Activated B cell treated with CpG ODN at 0.5 μM for 24 hours (primary cell): ENCODE measurements at regions not wholly inside any gene's neighbourhood (a gene's known extent, or its start where the extent isn't known, plus 50 kb on each side); places are given as distances from the start of the nearest gene placed in this dataset.

ENCODE experiments used
- ATAC-seq: fragments of 200-7000 bp; cut with Tn5 transposase; one replicate; pipeline ENCODE4 v1.10.0; 2021; ENCODE audit warnings: low read depth, mild to moderate bottlenecking, moderate library complexity
- CTCF ChIA-PET: fragments of 350-600 bp; sonication (Branson Sonifier 250); formaldehyde crosslinking; loops from one replicate; lab custom pipeline; 2021; ENCODE audit warnings: antibody characterized with exemption; lab: Charles Lee
- POLR2A ChIA-PET: fragments of 350-600 bp; sonication (Branson Sonifier 250); formaldehyde crosslinking; loops from one replicate; lab custom pipeline; 2021; ENCODE audit warnings: antibody characterized with exemption; lab: Charles Lee
- DNase-seq: peaks from one replicate; pipeline ENCODE4 v3.0.0; 2022
- H3K27ac Mint-ChIP-seq: one replicate; pipeline ENCODE4 v1.8.0; 2020; ENCODE audit warnings: mixed read lengths
- H3K27me3 Mint-ChIP-seq: one replicate; pipeline ENCODE4 v1.8.0; 2021; ENCODE audit warnings: mixed read lengths
- H3K36me3 Mint-ChIP-seq: one replicate; pipeline ENCODE4 v1.8.0; 2021; ENCODE audit warnings: low read depth, mixed read lengths
- H3K4me1 Mint-ChIP-seq: one replicate; pipeline ENCODE4 v1.8.0; 2021; ENCODE audit warnings: mixed read lengths
- H3K4me3 Mint-ChIP-seq: one replicate; pipeline ENCODE4 v1.8.0; 2020; ENCODE audit warnings: mild to moderate bottlenecking, mixed read lengths
- H3K9me3 Mint-ChIP-seq: one replicate; pipeline ENCODE4 v1.8.0; 2020; ENCODE audit warnings: mixed read lengths
- intact Hi-C: fragments of 100-400 bp; cut with micrococcal nuclease; formaldehyde crosslinking; loops from one replicate; pipeline ENCODE4 v1.15.1; 2024
- TF ChIP-seq, protein P1 (sequence below): fragments of 200-600 bp; IDR thresholded peaks from one replicate; pipeline ENCODE4 v1.8.0; 2022; ENCODE audit warnings: antibody characterized with exemption, mild to moderate bottlenecking

DNA sequence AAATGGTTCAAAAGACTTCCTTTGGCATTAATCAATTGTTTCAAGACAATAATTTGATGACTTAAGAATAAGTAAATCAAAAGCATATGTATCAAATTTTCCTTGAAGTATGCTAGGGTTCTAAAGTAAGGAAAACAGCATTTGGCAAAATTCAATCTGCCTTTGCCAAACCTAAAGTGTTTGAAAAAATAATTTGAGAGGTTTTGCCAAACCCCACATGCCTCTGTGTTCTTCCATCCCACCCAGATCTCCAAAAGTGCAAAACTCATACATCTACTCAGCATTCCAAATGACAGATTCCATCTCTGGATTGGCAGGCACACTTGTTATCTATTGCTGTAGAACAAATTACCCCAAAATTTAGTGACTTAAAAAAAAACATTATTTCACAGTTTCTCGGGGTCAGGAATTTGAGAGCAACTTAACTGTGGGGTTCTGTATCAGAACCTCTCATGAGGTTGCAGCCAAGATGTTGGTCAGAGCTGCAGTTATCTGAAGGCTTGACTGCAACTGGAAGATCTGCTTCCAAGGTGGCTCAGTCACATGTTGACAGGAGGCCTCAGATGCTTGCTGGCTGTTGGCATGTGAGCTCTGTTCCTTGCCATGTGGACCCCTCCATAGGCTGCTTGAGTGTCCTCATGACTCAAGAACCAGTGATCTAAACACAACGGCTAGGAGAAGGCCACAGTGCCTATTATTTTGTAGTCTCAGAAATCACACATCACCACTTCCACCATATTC lies 100.6 kb upstream of the ARHGAP42 start:
- Mint-ChIP-seq H3K27ac (no peak overlapping the region), H3K36me3 (no peaks in the 10 kb centered on the region), H3K4me1 (no peaks in the 10 kb centered on the region), H3K27me3 (peaks cover 11% of the 10 kb centered on the region), H3K4me3 (no peak overlapping the region), H3K9me3 (no peaks in the 10 kb centered on the region)
- intact Hi-C loops: no loop called here
- ChIA-PET POLR2A (no interaction called here), CTCF (no interaction called here)
- no peak for DNase-seq
- TF ChIP-seq, protein P1, sequence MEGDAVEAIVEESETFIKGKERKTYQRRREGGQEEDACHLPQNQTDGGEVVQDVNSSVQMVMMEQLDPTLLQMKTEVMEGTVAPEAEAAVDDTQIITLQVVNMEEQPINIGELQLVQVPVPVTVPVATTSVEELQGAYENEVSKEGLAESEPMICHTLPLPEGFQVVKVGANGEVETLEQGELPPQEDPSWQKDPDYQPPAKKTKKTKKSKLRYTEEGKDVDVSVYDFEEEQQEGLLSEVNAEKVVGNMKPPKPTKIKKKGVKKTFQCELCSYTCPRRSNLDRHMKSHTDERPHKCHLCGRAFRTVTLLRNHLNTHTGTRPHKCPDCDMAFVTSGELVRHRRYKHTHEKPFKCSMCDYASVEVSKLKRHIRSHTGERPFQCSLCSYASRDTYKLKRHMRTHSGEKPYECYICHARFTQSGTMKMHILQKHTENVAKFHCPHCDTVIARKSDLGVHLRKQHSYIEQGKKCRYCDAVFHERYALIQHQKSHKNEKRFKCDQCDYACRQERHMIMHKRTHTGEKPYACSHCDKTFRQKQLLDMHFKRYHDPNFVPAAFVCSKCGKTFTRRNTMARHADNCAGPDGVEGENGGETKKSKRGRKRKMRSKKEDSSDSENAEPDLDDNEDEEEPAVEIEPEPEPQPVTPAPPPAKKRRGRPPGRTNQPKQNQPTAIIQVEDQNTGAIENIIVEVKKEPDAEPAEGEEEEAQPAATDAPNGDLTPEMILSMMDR: no peak
- ATAC-seq: no peak

GRCh38 chr11:100592619-100593260 lies 94.3 kb upstream of the ARHGAP42 start:
- ChIA-PET CTCF (no interaction called here), POLR2A (no interaction called here)
- Mint-ChIP-seq H3K4me1 (no peaks in the 10 kb centered on the region), H3K27ac (no peak overlapping the region), H3K36me3 (no peaks in the 10 kb centered on the region), H3K9me3 (no peaks in the 10 kb centered on the region), H3K4me3 (no peak overlapping the region), H3K27me3 (peaks cover 16% of the 10 kb centered on the region)
- intact Hi-C loops: no loop called here
- DNase-seq: no peak
- ATAC-seq: no peak
- TF ChIP-seq, protein P1: no peak

DNA sequence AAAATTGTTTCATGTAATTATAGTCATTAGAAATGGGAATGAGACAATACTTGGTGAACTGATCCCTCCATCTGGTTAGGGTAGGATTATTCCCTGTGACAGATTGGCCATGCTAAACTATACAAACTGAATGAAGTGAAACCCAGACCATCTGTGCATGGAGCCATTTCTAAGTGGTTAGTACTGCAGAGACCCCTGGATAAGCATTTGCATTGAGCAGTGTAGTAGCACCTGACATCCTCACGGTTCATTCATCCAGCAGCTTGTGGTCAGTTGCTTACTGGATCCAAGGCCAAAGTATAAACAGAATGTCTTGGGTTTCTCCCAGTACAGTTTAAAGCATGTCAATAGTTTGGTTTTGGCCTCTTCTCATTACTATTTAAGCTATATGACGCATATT lies 93.8 kb upstream of the ARHGAP42 start:
- H3K4me1 Mint-ChIP-seq: no peaks in the 10 kb centered on the region
- no peak for ATAC-seq
- no peak overlapping the region for H3K4me3 Mint-ChIP-seq
- H3K36me3 Mint-ChIP-seq: no peaks in the 10 kb centered on the region
- TF ChIP-seq, protein P1: no peak
- no peak overlapping the region for H3K27ac Mint-ChIP-seq
- intact Hi-C loops: no loop called here
- peaks cover 16% of the 10 kb centered on the region for H3K27me3 Mint-ChIP-seq
- H3K9me3 Mint-ChIP-seq: no peaks in the 10 kb centered on the region
- POLR2A ChIA-PET: no interaction called here
- no peak for DNase-seq
- CTCF ChIA-PET: no interaction called here

- H3K4me3 Mint-ChIP-seq: no peak overlapping the region
- no peak for ATAC-seq
- H3K9me3 Mint-ChIP-seq: no peaks in the 10 kb centered on the region
- no peaks in the 10 kb centered on the region for H3K36me3 Mint-ChIP-seq
- intact Hi-C loops: no loop called here
- ChIA-PET CTCF (no interaction called here), POLR2A (no interaction called here)
- TF ChIP-seq, protein P1: no peak
- no peak overlapping the region for H3K27ac Mint-ChIP-seq
- no peaks in the 10 kb centered on the region for H3K4me1 Mint-ChIP-seq
- peaks cover 16% of the 10 kb centered on the region for H3K27me3 Mint-ChIP-seq
- no peak for DNase-seq
Observed at GRCh38 chr11:100594320-100594719, 92.8 kb upstream of the ARHGAP42 start.

DNA sequence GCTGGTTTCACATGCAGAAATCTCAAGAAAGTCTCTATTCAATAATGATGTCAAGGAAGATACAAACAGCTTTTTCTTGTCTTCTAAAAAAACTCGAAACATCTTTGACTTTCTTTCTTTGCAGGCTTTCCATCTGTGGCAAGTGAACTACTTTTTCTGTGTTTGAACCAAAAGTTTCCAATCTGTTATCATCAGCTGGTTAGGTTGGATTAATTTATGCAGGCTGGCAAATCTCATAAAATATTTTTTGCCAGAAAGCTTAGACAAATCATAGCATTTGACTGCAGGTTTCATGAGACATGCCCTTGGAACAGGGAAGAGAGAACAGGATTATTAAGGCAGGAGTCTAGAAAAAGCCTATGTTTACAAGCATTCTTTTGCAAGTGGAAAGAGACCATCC lies 86.1 kb upstream of the ARHGAP42 start:
- H3K27ac Mint-ChIP-seq: no peak overlapping the region
- TF ChIP-seq, protein P1: no peak
- no peak for DNase-seq
- no peak for ATAC-seq
- H3K4me3 Mint-ChIP-seq: no peak overlapping the region
- POLR2A ChIA-PET: no interaction called here
- no peaks in the 10 kb centered on the region for H3K9me3 Mint-ChIP-seq
- intact Hi-C loops: no loop called here
- H3K4me1 Mint-ChIP-seq: no peaks in the 10 kb centered on the region
- CTCF ChIA-PET: interaction anchor here (1.5 kb wide), 1 partner anchor 80 kb away, joined by 3 read pairs; no protein-coding TSS in a partner anchor
- no peaks in the 10 kb centered on the region for H3K27me3 Mint-ChIP-seq
- no peaks in the 10 kb centered on the region for H3K36me3 Mint-ChIP-seq
